ENCODE measurements at regions not wholly inside any gene's neighbourhood (a gene's known extent, or its start where the extent isn't known, plus 50 kb on each side); places are given as distances from the start of the nearest gene placed in this dataset.
A peak's percentile ranks its signal among the peaks of the same experiment; 100 is the strongest.

DNA sequence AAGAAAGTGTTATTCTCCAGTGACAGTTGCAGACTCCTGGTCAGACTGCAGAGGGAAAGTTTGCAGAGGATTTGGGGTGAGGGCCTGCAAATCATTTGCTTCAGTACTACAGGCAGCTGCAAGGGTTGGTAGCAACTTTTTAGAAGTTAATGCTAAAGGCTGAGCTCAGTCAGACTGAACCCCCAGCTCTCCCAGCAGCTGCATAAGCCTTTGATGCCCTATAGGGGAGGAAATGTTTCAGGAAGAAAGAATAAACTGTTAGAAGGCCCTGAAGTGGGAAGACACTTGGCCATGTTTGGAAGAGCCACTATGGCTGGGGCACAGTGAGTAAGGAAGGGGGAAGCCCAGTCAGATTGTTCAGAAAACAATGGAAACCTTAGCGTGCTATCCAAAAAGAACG, 383.6 kb downstream of the TTLL7 start:
- Histone ChIP-seq H3K18ac (ENCODE audit: low read length) (no peak overlapping the region), H2BK15ac (ENCODE audit: low read length) (no peak overlapping the region), H3K79me1 (ENCODE audit: low read depth, low read length) (no peaks in the 10 kb centered on the region), H3K9ac (ENCODE audit: low read depth, low read length, poor library complexity) (no peak overlapping the region), H3K36me3 (replicated peaks in 1 of 2; ENCODE audit: control insufficient read depth in 2 of 2, insufficient read depth in 2 of 2, low read length in 2 of 2) (no peaks in the 10 kb centered on the region), H3K4ac (ENCODE audit: low read length) (no peak overlapping the region), H4K91ac (ENCODE audit: low read depth, low read length, poor library complexity) (no peak overlapping the region), H3K4me1 (ENCODE audit: control insufficient read depth in 2 of 2, insufficient read depth in 1 of 2, low read depth in 1 of 2, low read length in 2 of 2) (peaks cover 2 to 5% of the 10 kb centered on the region in 2 donors), H3K23ac (ENCODE audit: low read depth, low read length, poor library complexity) (no peak overlapping the region), H3K9me3 (replicated peaks in 1 of 2; ENCODE audit: control insufficient read depth in 2 of 2, insufficient read depth in 1 of 2, low read depth in 1 of 2, low read length in 2 of 2) (no peaks in the 10 kb centered on the region), H2AK5ac (ENCODE audit: low read depth, low read length) (no peak overlapping the region), H3K4me2 (ENCODE audit: insufficient read depth, low read length, poor library complexity, severe bottlenecking) (no peak overlapping the region), H3K4me3 (ENCODE audit: low read length in 2 of 2) (no peak overlapping the region), H2AFZ (ENCODE audit: low read length) (peak overlapping the region; percentile 75), H2BK12ac (ENCODE audit: low read length) (no peak overlapping the region), H2BK5ac (ENCODE audit: low read length) (no peak overlapping the region), H4K8ac (ENCODE audit: low read depth, low read length) (no peak overlapping the region), H3K27me3 (ENCODE audit: control insufficient read depth in 3 of 3, insufficient read depth in 3 of 3, low read depth in 1 of 3, low read length in 3 of 3) (no peaks in the 10 kb centered on the region), H3K27ac (replicated peaks; ENCODE audit: low read length) (no peak overlapping the region), H3K14ac (ENCODE audit: low read length) (no peak overlapping the region), H2BK120ac (ENCODE audit: low read depth, low read length) (no peak overlapping the region)
- DNase-seq (ENCODE audit: low spot score), result no peak
- WGBS, 2 donors (ENCODE audit: extremely low coverage in 2 of 2, insufficient read length in 2 of 2, insufficient replicate concordance in 1 of 2), result no CpG with 5 or more reads among the region's 2 CpGs

DNA sequence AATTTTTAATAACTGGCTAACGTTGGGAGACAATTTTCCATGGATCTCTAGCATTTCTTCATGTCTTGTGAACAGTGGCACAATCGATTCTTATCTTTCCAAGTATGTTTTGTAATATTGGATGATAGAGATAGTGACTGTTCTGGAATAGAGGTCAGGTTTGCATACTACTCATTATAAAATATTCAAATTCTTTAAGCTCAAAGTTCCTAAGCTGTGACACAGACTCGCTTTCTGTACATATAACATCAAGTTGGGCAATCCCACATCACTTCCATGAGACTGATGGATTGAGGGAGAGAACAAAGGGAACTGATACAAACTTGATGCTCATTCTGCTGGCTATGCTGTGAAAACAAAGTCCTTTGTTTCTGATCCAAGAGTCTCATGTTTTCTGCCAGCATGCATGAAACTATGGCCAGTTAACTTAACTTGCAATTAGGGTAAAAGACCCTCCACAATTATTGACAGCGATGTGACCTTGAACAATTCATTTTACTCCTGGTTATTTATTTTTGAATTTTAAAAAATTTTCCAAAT, 392.4 kb downstream of the TTLL7 start:
- Histone ChIP-seq H3K27ac (replicated peaks; ENCODE audit: low read length) (no peak overlapping the region), H3K9ac (ENCODE audit: low read depth, low read length, poor library complexity) (no peak overlapping the region), H3K18ac (ENCODE audit: low read length) (no peak overlapping the region), H2BK12ac (ENCODE audit: low read length) (no peak overlapping the region), H2BK5ac (ENCODE audit: low read length) (no peak overlapping the region), H3K79me1 (ENCODE audit: low read depth, low read length) (no peaks in the 10 kb centered on the region), H4K91ac (ENCODE audit: low read depth, low read length, poor library complexity) (no peak overlapping the region), H3K14ac (ENCODE audit: low read length) (no peak overlapping the region), H3K4me3 (ENCODE audit: low read length in 2 of 2) (no peak overlapping the region), H4K8ac (ENCODE audit: low read depth, low read length) (no peak overlapping the region), H3K4me1 (ENCODE audit: control insufficient read depth in 2 of 2, insufficient read depth in 1 of 2, low read depth in 1 of 2, low read length in 2 of 2) (no peaks in the 10 kb centered on the region), H2BK120ac (ENCODE audit: low read depth, low read length) (no peak overlapping the region), H2BK15ac (ENCODE audit: low read length) (no peak overlapping the region), H3K4me2 (ENCODE audit: insufficient read depth, low read length, poor library complexity, severe bottlenecking) (no peak overlapping the region), H3K27me3 (ENCODE audit: control insufficient read depth in 3 of 3, insufficient read depth in 3 of 3, low read depth in 1 of 3, low read length in 3 of 3) (no peaks in the 10 kb centered on the region), H2AFZ (ENCODE audit: low read length) (no peak overlapping the region), H2AK5ac (ENCODE audit: low read depth, low read length) (no peak overlapping the region), H3K36me3 (replicated peaks in 1 of 2; ENCODE audit: control insufficient read depth in 2 of 2, insufficient read depth in 2 of 2, low read length in 2 of 2) (no peaks in the 10 kb centered on the region), H3K9me3 (replicated peaks in 1 of 2; ENCODE audit: control insufficient read depth in 2 of 2, insufficient read depth in 1 of 2, low read depth in 1 of 2, low read length in 2 of 2) (peaks cover 0 to 10% of the 10 kb centered on the region in 2 donors), H3K23ac (ENCODE audit: low read depth, low read length, poor library complexity) (no peak overlapping the region), H3K4ac (ENCODE audit: low read length) (no peak overlapping the region)
- no CpG with 5 or more reads among the region's 4 CpGs for WGBS, 2 donors (ENCODE audit: extremely low coverage in 2 of 2, insufficient read length in 2 of 2, insufficient replicate concordance in 1 of 2)
- no peak for DNase-seq (ENCODE audit: low spot score)

DNA sequence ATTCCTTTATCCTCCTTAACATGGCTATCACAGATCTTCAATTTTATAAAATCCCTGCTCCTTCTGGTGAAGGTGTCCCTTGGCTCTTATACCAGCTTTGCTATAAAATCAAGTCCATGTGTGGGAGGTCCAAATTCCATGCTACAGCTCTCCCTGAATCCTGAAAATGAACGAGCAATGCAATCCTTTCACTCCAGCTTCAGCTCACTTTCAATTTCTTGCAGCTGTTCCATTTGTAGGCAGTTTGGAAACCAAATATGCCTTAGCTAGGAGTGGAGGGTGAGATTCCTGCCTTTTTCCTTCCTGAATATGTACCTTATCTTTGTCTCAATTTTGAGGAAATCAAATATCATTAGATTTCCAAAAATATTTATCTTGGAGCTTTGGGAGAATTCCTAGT, 402.6 kb downstream of the TTLL7 start:
- H2BK12ac ChIP-seq (ENCODE audit: low read length), result no peak overlapping the region
- DNase-seq (ENCODE audit: low spot score), result no peak
- H3K4ac ChIP-seq (ENCODE audit: low read length), result no peak overlapping the region
- H3K27me3 ChIP-seq (ENCODE audit: control insufficient read depth in 3 of 3, insufficient read depth in 3 of 3, low read depth in 1 of 3, low read length in 3 of 3), result no peaks in the 10 kb centered on the region
- no peak overlapping the region for H3K14ac ChIP-seq (ENCODE audit: low read length)
- H3K27ac ChIP-seq (replicated peaks; ENCODE audit: low read length), result no peak overlapping the region
- H3K79me1 ChIP-seq (ENCODE audit: low read depth, low read length), result no peaks in the 10 kb centered on the region
- H3K4me3 ChIP-seq (ENCODE audit: low read length in 2 of 2), result no peak overlapping the region
- H3K4me1 ChIP-seq (ENCODE audit: control insufficient read depth in 2 of 2, insufficient read depth in 1 of 2, low read depth in 1 of 2, low read length in 2 of 2), result no peaks in the 10 kb centered on the region
- no peak overlapping the region for H2BK5ac ChIP-seq (ENCODE audit: low read length)
- no peak overlapping the region for H3K18ac ChIP-seq (ENCODE audit: low read length)
- H3K9me3 ChIP-seq (replicated peaks in 1 of 2; ENCODE audit: control insufficient read depth in 2 of 2, insufficient read depth in 1 of 2, low read depth in 1 of 2, low read length in 2 of 2), result peaks cover 3 to 14% of the 10 kb centered on the region in 2 donors
- no peaks in the 10 kb centered on the region for H3K36me3 ChIP-seq (replicated peaks in 1 of 2; ENCODE audit: control insufficient read depth in 2 of 2, insufficient read depth in 2 of 2, low read length in 2 of 2)
- no peak overlapping the region for H4K8ac ChIP-seq (ENCODE audit: low read depth, low read length)
- H2BK15ac ChIP-seq (ENCODE audit: low read length), result no peak overlapping the region
- no peak overlapping the region for H2AFZ ChIP-seq (ENCODE audit: low read length)
- H3K4me2 ChIP-seq (ENCODE audit: insufficient read depth, low read length, poor library complexity, severe bottlenecking), result no peak overlapping the region
- H3K9ac ChIP-seq (ENCODE audit: low read depth, low read length, poor library complexity), result no peak overlapping the region
- H3K23ac ChIP-seq (ENCODE audit: low read depth, low read length, poor library complexity), result no peak overlapping the region
- no peak overlapping the region for H2BK120ac ChIP-seq (ENCODE audit: low read depth, low read length)
- H4K91ac ChIP-seq (ENCODE audit: low read depth, low read length, poor library complexity), result no peak overlapping the region
- no CpG with 5 or more reads among the region's 1 CpG for WGBS, 2 donors (ENCODE audit: extremely low coverage in 2 of 2, insufficient read length in 2 of 2, insufficient replicate concordance in 1 of 2)
- no peak overlapping the region for H2AK5ac ChIP-seq (ENCODE audit: low read depth, low read length)

DNA sequence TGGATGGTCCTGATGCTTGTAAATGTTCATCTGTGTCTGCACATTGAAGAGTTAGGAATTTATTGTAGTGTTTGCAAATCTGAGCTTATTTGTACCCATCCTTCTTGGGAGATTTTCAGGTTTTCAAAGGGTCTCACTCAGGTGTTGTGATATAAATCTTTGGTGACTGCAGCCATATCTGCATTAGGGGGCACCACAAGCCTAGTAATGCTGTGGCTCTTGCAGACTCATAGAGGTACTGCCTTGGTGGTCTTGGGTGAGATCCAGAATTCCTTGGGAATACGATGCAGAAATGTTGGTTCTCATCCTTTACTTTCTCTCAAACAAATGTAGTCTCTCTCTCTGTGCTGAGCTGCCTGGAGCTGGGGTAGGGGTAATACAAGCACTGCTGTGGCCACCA, 405.9 kb downstream of the TTLL7 start:
- Histone ChIP-seq H3K18ac (ENCODE audit: low read length) (no peak overlapping the region), H3K14ac (ENCODE audit: low read length) (no peak overlapping the region), H2AFZ (ENCODE audit: low read length) (no peak overlapping the region), H3K4me1 (ENCODE audit: control insufficient read depth in 2 of 2, insufficient read depth in 1 of 2, low read depth in 1 of 2, low read length in 2 of 2) (no peaks in the 10 kb centered on the region), H3K27me3 (ENCODE audit: control insufficient read depth in 3 of 3, insufficient read depth in 3 of 3, low read depth in 1 of 3, low read length in 3 of 3) (no peaks in the 10 kb centered on the region), H3K9ac (ENCODE audit: low read depth, low read length, poor library complexity) (no peak overlapping the region), H2BK12ac (ENCODE audit: low read length) (no peak overlapping the region), H4K8ac (ENCODE audit: low read depth, low read length) (no peak overlapping the region), H3K79me1 (ENCODE audit: low read depth, low read length) (no peaks in the 10 kb centered on the region), H2BK120ac (ENCODE audit: low read depth, low read length) (no peak overlapping the region), H2BK15ac (ENCODE audit: low read length) (no peak overlapping the region), H3K4me3 (ENCODE audit: low read length in 2 of 2) (no peak overlapping the region), H4K91ac (ENCODE audit: low read depth, low read length, poor library complexity) (no peak overlapping the region), H3K36me3 (replicated peaks in 1 of 2; ENCODE audit: control insufficient read depth in 2 of 2, insufficient read depth in 2 of 2, low read length in 2 of 2) (no peaks in the 10 kb centered on the region), H2AK5ac (ENCODE audit: low read depth, low read length) (no peak overlapping the region), H2BK5ac (ENCODE audit: low read length) (no peak overlapping the region), H3K4ac (ENCODE audit: low read length) (no peak overlapping the region), H3K27ac (replicated peaks; ENCODE audit: low read length) (no peak overlapping the region), H3K23ac (ENCODE audit: low read depth, low read length, poor library complexity) (no peak overlapping the region), H3K9me3 (replicated peaks in 1 of 2; ENCODE audit: control insufficient read depth in 2 of 2, insufficient read depth in 1 of 2, low read depth in 1 of 2, low read length in 2 of 2) (peaks cover 0 to under 1% of the 10 kb centered on the region in 2 donors), H3K4me2 (ENCODE audit: insufficient read depth, low read length, poor library complexity, severe bottlenecking) (no peak overlapping the region)
- no CpG with 5 or more reads among the region's 1 CpG for whole genome bisulfite sequencing, 2 donors (ENCODE audit: extremely low coverage in 2 of 2, insufficient read length in 2 of 2, insufficient replicate concordance in 1 of 2)
- peak; percentile 12 for DNase-seq (ENCODE audit: low spot score)
